Hematopoietic multipotent progenitor cell treated with erythropoietin and hydrocortisone succinate and interleukin-3 and kit ligand, for 8 days (in vitro differentiated cells): ENCODE measurements at regions not wholly inside any gene's neighbourhood (a gene's known extent, or its start where the extent isn't known, plus 50 kb on each side); places are given as distances from the start of the nearest gene placed in this dataset.
"Not testable (repeated sequence)": the region's sequence is repeated elsewhere in the genome, so short reads cannot be mapped to it uniquely, and the experiment has no call there.

Experiments
- DNase-seq: peaks from one replicate; pipeline ENCODE4 v3.0.0-alpha.2; 2015

DNA sequence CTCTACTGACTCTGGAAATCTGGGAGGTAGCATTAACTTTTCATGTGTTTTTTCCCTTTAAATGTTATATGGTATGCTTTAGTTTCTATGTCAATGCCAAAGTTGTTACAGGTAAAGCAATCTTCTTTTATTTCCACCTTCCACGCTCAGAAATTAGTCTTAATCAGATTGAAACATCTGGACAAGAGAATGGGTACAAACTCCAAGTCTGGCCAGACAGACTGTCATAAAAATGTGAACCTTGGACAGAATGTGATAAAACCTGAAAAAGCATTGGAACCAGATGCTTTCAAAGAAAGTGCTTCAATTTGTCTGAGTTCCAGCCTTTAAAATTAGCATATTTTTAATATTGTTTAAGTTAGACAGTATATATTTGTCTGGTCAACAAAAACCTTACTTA, 110.7 kb upstream of the P2RY1 start:
- no peak for DNase-seq

GRCh38 chr3:152728231-152728980, 106.5 kb upstream of the P2RY1 start:
- no peak for DNase-seq

GRCh38 chr3:152729906-152730305, 105.0 kb upstream of the P2RY1 start:
- no peak for DNase-seq

GRCh38 chr3:152731511-152731910, 103.4 kb upstream of the P2RY1 start:
- DNase-seq, result no peak

GRCh38 chr3:152733584-152734119, 101.3 kb upstream of the P2RY1 start:
- DNase-seq, result no peak

DNA sequence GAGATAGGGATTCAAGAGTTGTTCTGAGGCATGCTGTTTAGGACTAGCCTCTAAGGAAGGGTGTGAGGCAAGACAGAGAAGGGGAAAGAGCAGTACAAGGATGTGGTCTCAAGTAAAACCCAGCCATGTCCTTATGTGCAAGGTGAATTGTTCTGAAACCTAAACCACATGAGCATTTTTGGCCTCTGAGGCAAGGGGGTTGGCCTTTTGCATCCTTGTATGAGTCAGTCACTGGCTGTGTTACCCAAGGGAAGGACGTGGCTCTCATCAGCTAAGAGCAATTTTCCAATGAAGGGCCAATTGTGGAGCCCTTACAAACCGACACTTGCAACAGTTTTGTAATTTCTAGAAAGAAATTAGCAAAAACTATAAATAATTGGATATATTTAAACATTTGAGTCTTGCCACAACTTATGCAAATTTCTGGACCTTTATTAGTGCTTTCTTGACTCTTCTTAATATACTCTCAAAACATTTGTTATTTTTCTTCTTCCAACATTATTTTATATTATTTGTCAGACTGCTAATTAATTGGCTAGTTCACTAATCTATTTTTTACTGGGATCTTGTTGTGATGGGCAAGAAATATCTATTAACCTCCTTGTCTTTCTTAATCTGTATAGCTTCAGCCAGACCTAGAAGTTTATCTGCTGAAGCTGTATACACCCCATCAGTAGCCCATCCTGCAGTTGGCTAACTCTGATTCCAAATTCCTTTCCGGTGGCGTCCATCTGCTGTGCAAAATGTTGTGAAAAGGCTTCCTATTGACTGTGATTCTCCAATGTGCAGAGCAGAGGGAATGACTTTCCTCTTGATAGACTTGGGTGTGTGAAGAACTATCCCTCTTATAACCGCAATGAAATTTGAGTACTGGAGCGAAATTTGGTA, 97.7 kb upstream of the P2RY1 start:
- no peak for DNase-seq

DNA sequence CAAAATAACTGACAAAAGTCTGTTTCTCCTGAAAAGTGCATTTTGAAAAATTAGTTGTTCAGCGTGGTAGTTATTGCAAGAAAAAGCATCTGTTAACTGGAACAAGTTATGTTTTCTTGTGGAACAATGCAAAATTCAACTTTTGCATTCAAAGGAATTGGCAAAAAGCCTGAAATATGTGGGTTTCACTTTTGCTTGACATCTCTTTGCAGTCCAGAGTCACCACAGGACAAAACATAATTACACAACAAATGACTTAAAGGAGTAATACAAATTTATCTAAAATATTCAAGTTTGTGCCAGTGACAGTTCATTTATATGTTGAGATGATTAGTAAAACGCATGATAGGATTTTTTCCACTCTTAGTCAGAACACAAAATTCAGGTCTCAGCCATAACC, 96.3 kb upstream of the P2RY1 start:
- peak; percentile 32 for DNase-seq

GRCh38 chr3:152742368-152743347, 92.3 kb upstream of the P2RY1 start:
- no peak for DNase-seq

- DNase-seq, result no peak
Observed at GRCh38 chr3:152745646-152746045, 89.3 kb upstream of the P2RY1 start.

DNA sequence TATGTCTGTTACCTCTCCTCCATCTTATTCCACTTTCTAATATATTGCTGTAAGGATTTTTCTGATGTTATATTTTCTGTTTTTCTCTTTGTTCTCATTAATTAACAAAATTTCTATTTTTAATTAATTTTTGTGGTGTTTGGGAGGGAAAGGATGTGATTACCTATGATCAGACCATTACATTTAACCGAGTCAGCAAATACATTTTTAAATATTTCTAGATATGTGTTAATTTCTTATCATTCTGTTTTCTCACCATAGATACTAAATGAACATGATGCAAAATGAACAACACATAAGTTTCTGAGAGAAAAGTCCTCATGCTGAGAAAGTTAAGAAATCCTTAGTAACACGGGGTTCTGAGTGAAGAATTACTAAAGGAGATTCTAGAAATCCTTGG, 80.6 kb upstream of the P2RY1 start:
- DNase-seq, result no peak

DNA sequence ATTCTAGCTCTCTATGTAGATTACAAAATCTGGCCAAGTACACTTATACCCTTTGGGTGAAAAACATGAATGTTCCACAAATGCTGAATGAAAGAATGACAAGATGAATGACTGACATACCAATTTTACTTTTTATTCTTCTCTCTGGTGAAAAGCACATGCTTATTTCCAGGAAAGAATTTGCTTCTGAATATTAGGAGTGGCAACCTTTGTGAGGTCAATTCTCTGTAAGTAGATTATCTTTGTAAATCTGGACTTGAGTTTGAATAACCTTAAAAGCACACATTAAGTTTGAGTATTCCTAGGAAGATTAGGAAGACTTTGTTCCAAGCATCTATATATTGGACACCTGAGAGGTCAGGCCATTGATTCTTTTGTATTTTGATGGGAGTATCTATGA, 78.1 kb upstream of the P2RY1 start:
- DNase-seq, result no peak

- DNase-seq, result no peak
Observed at GRCh38 chr3:152760024-152760563, 74.8 kb upstream of the P2RY1 start.

DNA sequence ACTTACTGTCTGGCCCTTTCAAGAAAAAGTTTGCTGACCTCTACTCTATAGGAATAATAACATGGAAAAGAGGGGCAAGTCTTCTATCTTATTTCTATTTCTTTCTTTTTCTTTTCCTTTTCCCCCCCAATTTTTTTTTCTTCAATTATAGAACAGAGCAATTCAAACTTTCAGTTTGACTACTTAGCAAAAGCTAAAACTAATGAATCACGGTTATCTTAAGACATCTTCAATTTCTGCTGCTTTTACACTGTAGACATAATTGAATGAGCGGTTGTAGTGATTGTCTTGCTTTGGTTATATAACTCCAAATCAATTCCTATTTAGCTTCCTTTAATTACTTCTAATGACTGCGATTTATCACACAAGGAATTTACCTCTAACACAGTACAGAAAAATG, 74.3 kb upstream of the P2RY1 start:
- DNase-seq, result no peak

- no peak for DNase-seq
Observed at GRCh38 chr3:152768478-152768877, 66.5 kb upstream of the P2RY1 start.

DNA sequence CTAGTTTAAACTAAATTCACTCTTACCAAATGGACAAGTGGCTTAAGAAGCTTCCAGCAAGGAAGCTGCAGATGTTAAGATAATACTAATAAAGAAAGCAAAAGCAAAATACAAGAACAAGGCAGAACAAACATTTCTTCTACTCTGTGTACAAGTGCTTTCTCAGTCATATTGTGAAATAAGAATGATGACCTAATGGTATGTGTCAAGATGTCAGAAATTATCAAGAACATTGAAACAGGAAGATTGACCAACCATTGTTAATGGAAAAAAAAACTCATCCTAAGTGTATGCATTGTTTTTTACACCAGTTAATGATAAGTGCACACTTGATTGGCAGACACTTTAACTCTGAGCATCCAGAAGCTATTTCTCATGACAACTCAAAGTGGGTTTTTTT, 65.4 kb upstream of the P2RY1 start:
- peak; percentile 19 for DNase-seq

GRCh38 chr3:152770296-152770695, 64.6 kb upstream of the P2RY1 start:
- no peak for DNase-seq

DNA sequence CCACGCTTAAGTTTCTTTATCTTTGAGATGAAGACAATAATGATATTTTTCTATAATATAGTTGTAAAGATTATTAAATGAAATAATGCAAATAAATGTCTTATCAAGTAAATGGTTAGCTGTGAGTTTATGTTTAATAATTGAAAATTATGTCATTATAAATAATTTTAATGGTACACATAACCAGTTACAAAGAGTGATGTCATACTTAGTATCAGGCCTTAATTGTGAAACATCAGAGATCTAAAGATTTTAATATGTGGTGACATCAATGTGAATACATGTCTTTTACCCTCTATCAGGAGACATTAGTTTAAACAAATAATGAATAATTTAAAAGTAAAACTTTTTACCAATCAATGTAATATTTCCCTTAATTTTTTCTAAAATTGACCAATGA, 63.8 kb upstream of the P2RY1 start:
- DNase-seq, result no peak

- DNase-seq, result no peak
Observed at GRCh38 chr3:152772674-152773225, 62.2 kb upstream of the P2RY1 start.

GRCh38 chr3:152773633-152774032, 61.3 kb upstream of the P2RY1 start:
- no peak for DNase-seq

- not testable (repeated sequence) for DNase-seq
Observed at GRCh38 chr3:152774230-152774629, 60.7 kb upstream of the P2RY1 start.

DNA sequence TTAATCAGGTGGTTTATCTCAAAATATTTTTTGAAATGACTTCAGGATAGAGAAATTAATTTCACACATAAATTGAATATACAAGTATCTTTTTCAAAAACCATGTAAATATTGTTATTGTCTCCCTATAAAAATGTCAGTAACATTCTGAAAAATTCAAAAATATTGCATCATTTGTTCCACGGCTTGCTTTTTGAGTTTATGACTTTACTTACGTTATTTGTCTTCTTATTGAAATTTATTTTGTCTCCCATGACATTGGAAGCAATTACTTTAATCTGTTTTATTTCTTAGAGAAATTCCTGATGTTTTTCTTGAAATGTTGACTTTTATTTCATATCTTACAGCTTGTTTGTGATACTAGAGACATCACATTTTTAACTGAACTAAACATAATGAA, 56.9 kb upstream of the P2RY1 start:
- DNase-seq, result no peak

- no peak for DNase-seq
Observed at GRCh38 chr3:152779653-152780052, 55.3 kb upstream of the P2RY1 start.
